Caco-2 (cell line): ENCODE measurements at regions not wholly inside any gene's neighbourhood (a gene's known extent, or its start where the extent isn't known, plus 50 kb on each side); places are given as distances from the start of the nearest gene placed in this dataset.

Experiments
- BruUV-seq: library from RNA; stranded (reverse); fragments of 400-500 nt; replicated peaks from 2 replicates; lab custom pipeline; 2021; lab: Mats Ljungman, UMichigan
- CTCF ChIA-PET: fragments of 300-600 bp; sonication (Branson Sonifier 250); formaldehyde crosslinking; loops from one replicate; lab custom pipeline; 2022; ENCODE audit warnings: antibody characterized with exemption; lab: Charles Lee
- POLR2A ChIA-PET: fragments of 300-600 bp; sonication (Branson Sonifier 250); formaldehyde crosslinking; loops from one replicate; lab custom pipeline; 2022; ENCODE audit warnings: antibody characterized with exemption; lab: Charles Lee
- DNase-seq, 2 experiments: peaks; one replicate each; pipeline versions ENCODE4 v3.0.0 to v3.0.0-alpha.2; 2020 to 2022
- H3K27me3 ChIP-seq: replicated peaks from 2 replicates; pipeline ENCODE4 v1.6.0; 2011; ENCODE audit warnings: low read length; ENCODE audit not compliant: control insufficient read depth, insufficient read depth
- H3K36me3 ChIP-seq: 2 replicates; pipeline ENCODE4 v1.5.1; 2011; ENCODE audit warnings: low read length; ENCODE audit not compliant: control insufficient read depth, insufficient read depth
- H3K4me1 ChIP-seq: fragments of 250-450 bp; sonication (Bioruptor Pico); 2 replicates; pipeline ENCODE4 v1.5.1; 2020; ENCODE audit warnings: mild to moderate bottlenecking
- H3K4me3 ChIP-seq: 2 replicates; pipeline ENCODE4 v1.5.1; 2011; ENCODE audit warnings: low read depth, mild to moderate bottlenecking, control low read depth, low read length
- H3K9me3 ChIP-seq: fragments of 250-450 bp; sonication (Bioruptor Pico); 2 replicates; pipeline ENCODE4 v1.5.1; 2020; ENCODE audit warnings: mild to moderate bottlenecking, moderate library complexity
- H3K27ac Mint-ChIP-seq: one replicate; pipeline ENCODE4 v1.8.0; 2022; ENCODE audit warnings: mixed read lengths; ENCODE audit not compliant: unreplicated experiment
- H3K27me3 Mint-ChIP-seq: one replicate; pipeline ENCODE4 v1.8.0; 2022; ENCODE audit warnings: mixed read lengths; ENCODE audit not compliant: insufficient read depth, unreplicated experiment
- H3K36me3 Mint-ChIP-seq: one replicate; pipeline ENCODE4 v1.8.0; 2022; ENCODE audit warnings: mild to moderate bottlenecking, mixed read lengths; ENCODE audit not compliant: insufficient read depth, unreplicated experiment
- H3K4me1 Mint-ChIP-seq: one replicate; pipeline ENCODE4 v1.8.0; 2022; ENCODE audit warnings: low read depth, mixed read lengths; ENCODE audit not compliant: unreplicated experiment
- H3K4me3 Mint-ChIP-seq: one replicate; pipeline ENCODE4 v1.8.0; 2022; ENCODE audit warnings: mild to moderate bottlenecking, moderate library complexity, mixed read lengths; ENCODE audit not compliant: unreplicated experiment
- H3K9me3 Mint-ChIP-seq: one replicate; pipeline ENCODE4 v1.8.0; 2022; ENCODE audit warnings: mixed read lengths; ENCODE audit not compliant: unreplicated experiment
- intact Hi-C: fragments of 100-400 bp; cut with micrococcal nuclease; formaldehyde crosslinking; loops from one replicate; pipeline ENCODE4 v1.10.0; 2022; ENCODE audit not compliant: unreplicated experiment
- TF ChIP-seq, protein P1 (sequence below), 2 experiments: fragments of 200-600 bp in 1 of 2; IDR thresholded peaks; 1 replicate in 1 of 2; 2 replicates in 1 of 2; pipeline versions ENCODE4 v1.5.1 to v1.8.0; 2011 to 2022; ENCODE audit warnings: antibody characterized with exemption in 1 of 2, control low read depth in 1 of 2, inconsistent platforms in 1 of 2, low read depth in 1 of 2, low read length in 1 of 2, mild to moderate bottlenecking in 1 of 2, moderate library complexity in 1 of 2; ENCODE audit not compliant: insufficient read depth in 1 of 2, severe bottlenecking in 1 of 2, unreplicated experiment in 1 of 2

DNA sequence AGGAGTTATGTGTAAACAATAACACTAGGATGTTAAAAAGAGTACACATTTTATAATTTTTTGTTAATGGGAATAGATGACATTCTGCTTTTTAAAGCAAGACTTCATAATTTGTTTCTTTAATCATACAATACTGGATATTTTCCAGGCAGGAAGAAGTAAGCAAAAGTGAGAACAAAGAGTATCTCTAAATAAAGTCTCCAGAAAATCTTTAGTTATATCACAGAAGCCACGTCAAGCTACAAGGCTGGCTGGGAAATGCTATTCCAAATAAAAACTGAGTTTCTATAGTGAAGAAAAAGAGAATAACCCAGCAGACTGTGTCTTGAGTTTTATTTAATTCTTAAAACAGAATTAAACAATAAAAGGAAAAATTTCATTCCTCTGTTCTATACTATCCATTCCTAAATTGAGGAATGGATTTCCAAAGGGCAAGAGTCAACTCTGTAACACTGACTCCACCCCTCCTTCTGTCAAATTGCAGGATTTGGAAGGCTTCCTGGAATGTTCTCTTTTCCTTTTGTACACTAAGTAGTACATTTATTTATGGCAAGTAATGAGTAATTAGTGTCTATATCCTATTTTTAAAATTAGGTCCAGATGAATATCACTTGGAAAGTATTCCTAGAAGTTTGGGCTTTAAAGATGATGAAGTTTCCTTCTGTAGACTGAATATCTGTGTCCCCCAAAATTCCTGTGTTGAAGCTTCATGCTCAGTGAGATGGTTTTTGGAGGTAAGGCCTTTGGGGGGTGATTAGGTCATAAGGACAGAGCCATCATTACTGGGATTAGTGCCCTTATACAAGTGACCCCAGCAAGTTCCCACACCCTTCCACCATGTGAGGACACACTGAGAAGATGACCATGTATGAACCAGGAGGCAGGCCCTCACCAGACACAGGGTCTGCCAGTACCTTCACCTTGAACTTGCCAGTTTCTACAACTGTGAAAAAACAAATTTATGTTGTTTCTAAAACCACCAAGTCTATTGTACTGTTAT lies 290.9 kb downstream of the CRPPA start:
- Histone ChIP-seq H3K9me3 (peaks cover 4% of the 10 kb centered on the region; the same call in 1 of the 2 replicates), H3K4me3 (no peak overlapping the region), H3K4me1 (0 out of 2 replicates have a peak, but pooled peaks cover 2% of the 10 kb centered on the region), H3K36me3 (no peaks in the 10 kb centered on the region), H3K27me3 (no peaks in the 10 kb centered on the region)
- no TSS peak for BruUV-seq
- Mint-ChIP-seq H3K27me3 (no peaks in the 10 kb centered on the region), H3K4me1 (peaks cover 11% of the 10 kb centered on the region), H3K36me3 (no peaks in the 10 kb centered on the region), H3K9me3 (peaks cover 29% of the 10 kb centered on the region), H3K4me3 (no peak overlapping the region), H3K27ac (peak overlapping the region; percentile 3)
- CTCF ChIA-PET: interaction anchor here (0.6 kb wide), 1 partner anchor 14 kb away, joined by 3 read pairs; no protein-coding TSS in a partner anchor
- TF ChIP-seq, protein P1, sequence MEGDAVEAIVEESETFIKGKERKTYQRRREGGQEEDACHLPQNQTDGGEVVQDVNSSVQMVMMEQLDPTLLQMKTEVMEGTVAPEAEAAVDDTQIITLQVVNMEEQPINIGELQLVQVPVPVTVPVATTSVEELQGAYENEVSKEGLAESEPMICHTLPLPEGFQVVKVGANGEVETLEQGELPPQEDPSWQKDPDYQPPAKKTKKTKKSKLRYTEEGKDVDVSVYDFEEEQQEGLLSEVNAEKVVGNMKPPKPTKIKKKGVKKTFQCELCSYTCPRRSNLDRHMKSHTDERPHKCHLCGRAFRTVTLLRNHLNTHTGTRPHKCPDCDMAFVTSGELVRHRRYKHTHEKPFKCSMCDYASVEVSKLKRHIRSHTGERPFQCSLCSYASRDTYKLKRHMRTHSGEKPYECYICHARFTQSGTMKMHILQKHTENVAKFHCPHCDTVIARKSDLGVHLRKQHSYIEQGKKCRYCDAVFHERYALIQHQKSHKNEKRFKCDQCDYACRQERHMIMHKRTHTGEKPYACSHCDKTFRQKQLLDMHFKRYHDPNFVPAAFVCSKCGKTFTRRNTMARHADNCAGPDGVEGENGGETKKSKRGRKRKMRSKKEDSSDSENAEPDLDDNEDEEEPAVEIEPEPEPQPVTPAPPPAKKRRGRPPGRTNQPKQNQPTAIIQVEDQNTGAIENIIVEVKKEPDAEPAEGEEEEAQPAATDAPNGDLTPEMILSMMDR (IDR thresholded peaks at IDR 0.05; ENCODE audit: insufficient read depth in 1 of 2, low read depth in 1 of 2, low read length in 1 of 2, severe bottlenecking in 1 of 2, unreplicated experiment in 1 of 2): no peak
- intact Hi-C loops: no loop called here
- POLR2A ChIA-PET: no interaction called here
- DNase-seq: no peak

DNA sequence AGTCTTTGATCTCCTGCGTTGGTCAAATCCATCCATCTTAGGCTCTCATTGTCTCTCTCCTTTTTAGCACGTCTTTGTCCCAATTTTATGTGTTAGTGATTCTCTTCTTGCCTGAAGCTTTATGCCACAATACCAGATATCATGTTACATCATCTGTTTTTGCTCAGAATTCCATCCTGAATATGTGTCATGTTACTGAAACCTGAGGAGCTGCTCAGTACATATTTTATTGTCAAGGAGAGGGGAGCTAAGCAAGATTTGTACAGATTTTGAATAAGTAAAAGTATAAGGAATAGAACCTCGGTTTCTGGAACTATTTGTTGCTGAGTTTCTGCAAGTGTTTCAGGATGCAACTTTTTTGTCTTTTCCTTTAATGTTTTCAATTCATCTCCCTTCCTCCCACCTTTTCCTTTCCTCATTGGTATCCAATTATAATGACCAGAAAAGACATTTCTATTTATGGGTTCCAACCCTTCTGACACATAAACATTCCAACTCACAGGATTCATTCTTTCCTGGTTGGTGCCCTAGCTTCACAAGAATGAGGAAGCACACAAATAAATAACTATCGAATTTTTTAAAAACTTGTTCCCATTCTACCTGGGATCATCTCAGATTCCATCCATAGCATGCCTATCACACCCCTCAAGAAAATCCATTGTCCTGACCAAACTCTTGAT lies 291.8 kb downstream of the CRPPA start:
- Mint-ChIP-seq H3K9me3 (peaks cover 29% of the 10 kb centered on the region), H3K4me1 (peaks cover 11% of the 10 kb centered on the region), H3K4me3 (no peak overlapping the region), H3K36me3 (no peaks in the 10 kb centered on the region), H3K27ac (peak overlapping the region; percentile 3), H3K27me3 (no peaks in the 10 kb centered on the region)
- DNase-seq: no peak
- Histone ChIP-seq H3K9me3 (peaks cover 4% of the 10 kb centered on the region; the same call in 1 of the 2 replicates), H3K36me3 (no peaks in the 10 kb centered on the region), H3K4me3 (no peak overlapping the region), H3K27me3 (no peaks in the 10 kb centered on the region), H3K4me1 (0 out of 2 replicates have a peak, but pooled peaks cover 2% of the 10 kb centered on the region)
- ChIA-PET CTCF (interaction anchor here (0.6 kb wide), 1 partner anchor 13 kb away, joined by 3 read pairs; no protein-coding TSS in a partner anchor), POLR2A (no interaction called here)
- TF ChIP-seq, protein P1 (IDR thresholded peaks at IDR 0.05; ENCODE audit: insufficient read depth in 1 of 2, low read depth in 1 of 2, low read length in 1 of 2, severe bottlenecking in 1 of 2, unreplicated experiment in 1 of 2): no peak
- intact Hi-C loops: no loop called here
- no TSS peak for BruUV-seq

DNA sequence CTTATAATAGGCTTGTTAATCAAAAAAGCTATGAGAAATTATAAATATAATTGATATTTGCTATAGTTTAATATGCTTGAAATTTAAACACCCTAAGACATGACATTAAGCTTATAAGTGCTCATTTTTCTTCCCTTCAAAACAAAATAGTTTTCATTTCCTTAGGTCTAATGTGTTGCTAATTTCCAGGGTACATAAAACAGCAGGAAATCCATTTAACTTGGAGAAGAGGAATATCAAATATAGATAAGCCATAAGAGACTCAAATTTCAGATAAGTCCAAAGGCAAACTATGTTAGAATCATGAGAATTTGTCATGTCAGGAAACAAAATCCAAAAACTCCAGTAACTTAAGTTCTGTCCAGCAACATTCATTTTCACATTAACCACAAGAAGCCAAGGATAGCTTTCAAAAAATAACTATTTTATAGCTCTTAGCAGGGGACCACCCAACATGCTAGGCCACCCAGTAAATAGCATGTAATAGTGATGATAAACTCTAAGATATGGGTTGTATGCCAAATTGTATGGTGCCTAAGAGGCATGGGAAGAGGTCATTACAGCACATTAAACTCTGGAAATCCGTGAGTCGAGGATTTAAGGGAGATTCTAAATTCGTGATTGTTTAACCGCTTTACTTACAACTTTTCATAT lies 298.1 kb downstream of the CRPPA start:
- intact Hi-C loops: no loop called here
- Mint-ChIP-seq H3K27me3 (no peaks in the 10 kb centered on the region), H3K4me3 (no peak overlapping the region), H3K9me3 (peaks cover 13% of the 10 kb centered on the region), H3K27ac (no peak overlapping the region), H3K4me1 (no peaks in the 10 kb centered on the region), H3K36me3 (no peaks in the 10 kb centered on the region)
- TF ChIP-seq, protein P1 (IDR thresholded peaks at IDR 0.05; ENCODE audit: insufficient read depth in 1 of 2, low read depth in 1 of 2, low read length in 1 of 2, severe bottlenecking in 1 of 2, unreplicated experiment in 1 of 2): no peak
- H3K9me3 ChIP-seq: no peaks in the 10 kb centered on the region; the same call in 1 of the 2 replicates
- CTCF ChIA-PET: no interaction called here
- POLR2A ChIA-PET: no interaction called here
- H3K36me3 ChIP-seq: no peaks in the 10 kb centered on the region
- no peak for DNase-seq
- no peaks in the 10 kb centered on the region for H3K4me1 ChIP-seq
- no TSS peak for BruUV-seq
- H3K27me3 ChIP-seq: no peaks in the 10 kb centered on the region
- H3K4me3 ChIP-seq: no peak overlapping the region
